T-cell (primary cell): ENCODE measurements at regions not wholly inside any gene's neighbourhood (a gene's known extent, or its start where the extent isn't known, plus 50 kb on each side); places are given as distances from the start of the nearest gene placed in this dataset.
"Not testable (repeated sequence)": the region's sequence is repeated elsewhere in the genome, so short reads cannot be mapped to it uniquely, and the experiment has no call there.

Experiments
- ATAC-seq, 4 experiments: fragments of 200-7000 bp in 3 of 4; fragments of 150-1000 bp in 1 of 4; cut with Tn5 transposase; replicated peaks in 1 of 4; 1 replicate in 3 of 4; 2 replicates in 1 of 4; pipeline ENCODE4 v1.10.0; 2021; ENCODE audit warnings: moderate library complexity in 3 of 4, mild to moderate bottlenecking in 2 of 4, moderate number of reproducible peaks in 1 of 4
- CTCF ChIA-PET, 2 donors: fragments of 300-600 bp; sonication (Branson Sonifier 250); formaldehyde crosslinking; loops; one replicate each; lab custom pipeline; 2022; ENCODE audit warnings: antibody characterized with exemption in 2 of 2; lab: Charles Lee
- POLR2A ChIA-PET, 2 donors: fragments of 300-600 bp; sonication (Branson Sonifier 250); formaldehyde crosslinking; loops; one replicate each; lab custom pipeline; 2022; ENCODE audit warnings: antibody characterized with exemption in 2 of 2; lab: Charles Lee
- DNase-seq, 35 experiments: peaks; one replicate each; pipeline versions ENCODE4 v3.0.0 to v3.0.0-alpha.2; 2013 to 2023
- H3K27ac ChIP-seq: one replicate; pipeline ENCODE4 v1.5.1; 2013; ENCODE audit warnings: low read length
- H3K27me3 ChIP-seq, 2 experiments: replicated peaks in 1 of 2; 1 replicate in 1 of 2; 2 replicates in 1 of 2; pipeline versions ENCODE4 v1.6.1 to v1.7.0; 2013; ENCODE audit warnings: low read length in 1 of 2, mixed read lengths in 1 of 2; ENCODE audit not compliant: control insufficient read depth in 2 of 2, insufficient read depth in 2 of 2; ENCODE audit errors: extremely low read depth in 1 of 2
- H3K36me3 ChIP-seq, 2 donors: 1 replicate in 1 of 2; 2 replicates in 1 of 2; pipeline versions ENCODE4 v1.6.1 to v1.7.0; 2013; ENCODE audit warnings: low read length in 1 of 2; ENCODE audit not compliant: control insufficient read depth in 2 of 2, insufficient read depth in 1 of 2; ENCODE audit errors: extremely low read depth in 1 of 2
- H3K4me1 ChIP-seq, 2 experiments: 1 replicate in 1 of 2; 2 replicates in 1 of 2; pipeline versions ENCODE4 v1.6.1 to v1.7.0; 2013; ENCODE audit warnings: low read length in 2 of 2, mixed read lengths in 1 of 2; ENCODE audit not compliant: insufficient read depth in 2 of 2, control insufficient read depth in 1 of 2; ENCODE audit errors: extremely low read depth in 1 of 2
- H3K4me3 ChIP-seq, 2 donors: 1 replicate in 1 of 2; 2 replicates in 1 of 2; pipeline versions ENCODE4 v1.5.1 to v1.7.0; 2013; ENCODE audit warnings: mild to moderate bottlenecking in 2 of 2, low read length in 1 of 2, moderate library complexity in 1 of 2; ENCODE audit not compliant: control insufficient read depth in 1 of 2; ENCODE audit errors: extremely low read depth in 1 of 2
- H3K9me3 ChIP-seq: 2 replicates; pipeline ENCODE4 v1.7.0; 2013
- H3K27ac Mint-ChIP-seq, 2 donors: one replicate each; pipeline ENCODE4 v1.8.0; 2020 to 2021; ENCODE audit warnings: mild to moderate bottlenecking in 2 of 2, mixed read lengths in 2 of 2
- H3K27me3 Mint-ChIP-seq, 2 donors: one replicate each; pipeline ENCODE4 v1.8.0; 2021 to 2022; ENCODE audit warnings: mixed read lengths in 2 of 2
- H3K36me3 Mint-ChIP-seq: one replicate; pipeline ENCODE4 v1.8.0; 2021; ENCODE audit warnings: mixed read lengths
- H3K4me1 Mint-ChIP-seq, 3 donors: one replicate each; pipeline ENCODE4 v1.8.0; 2020 to 2022; ENCODE audit warnings: mixed read lengths in 3 of 3, mild to moderate bottlenecking in 1 of 3
- H3K4me3 Mint-ChIP-seq, 3 donors: one replicate each; pipeline ENCODE4 v1.8.0; 2020 to 2022; ENCODE audit warnings: mild to moderate bottlenecking in 3 of 3, mixed read lengths in 3 of 3, moderate library complexity in 3 of 3
- H3K9me3 Mint-ChIP-seq, 3 donors: one replicate each; pipeline ENCODE4 v1.8.0; 2020 to 2022; ENCODE audit warnings: mixed read lengths in 3 of 3
- WGBS: methylation state at CpG from one replicate; pipeline ENCODE4 v1.1.5; 2013; ENCODE audit warnings: missing lambda C conversion rate; ENCODE audit not compliant: insufficient coverage; 5-methylcytosine and 5-hydroxymethylcytosine counted together

DNA sequence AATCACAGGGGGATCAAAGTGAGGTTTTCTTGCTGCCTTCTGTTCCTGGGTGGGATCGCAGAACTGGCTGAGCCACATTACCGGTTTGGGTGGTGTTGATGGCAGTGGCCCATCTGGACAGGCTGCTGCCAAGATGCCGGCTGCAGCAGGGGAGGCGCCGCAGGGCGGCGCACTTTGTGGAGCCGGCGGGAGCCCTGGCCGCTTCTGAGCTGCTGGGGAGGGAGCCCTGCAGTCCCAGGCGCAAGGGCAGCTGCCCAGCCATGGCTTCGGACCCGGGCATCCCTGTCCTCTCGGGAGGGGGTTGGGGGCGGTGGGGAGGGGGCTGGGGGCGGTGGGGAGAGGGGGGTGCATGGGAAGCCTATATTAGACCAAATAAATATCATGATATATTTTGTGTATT is 1407.3 kb downstream of the SPATA31A7 start:
- WGBS = no CpG with 5 or more reads among the region's 16 CpGs

More for the DNA sequence above, 1407.3 kb downstream of the SPATA31A7 start:
- H3K27me3 ChIP-seq, POLR2A ChIA-PET, H3K4me1 ChIP-seq, H3K4me1 Mint-ChIP-seq, H3K4me3 Mint-ChIP-seq, H3K27ac Mint-ChIP-seq, H3K4me3 ChIP-seq, H3K27me3 Mint-ChIP-seq, H3K36me3 ChIP-seq, H3K27ac ChIP-seq, ATAC-seq, H3K36me3 Mint-ChIP-seq, H3K9me3 ChIP-seq, DNase-seq, CTCF ChIA-PET, H3K9me3 Mint-ChIP-seq: not testable (repeated sequence)
